ENCODE measurements at regions not wholly inside any gene's neighbourhood (a gene's known extent, or its start where the extent isn't known, plus 50 kb on each side); places are given as distances from the start of the nearest gene placed in this dataset.

DNA sequence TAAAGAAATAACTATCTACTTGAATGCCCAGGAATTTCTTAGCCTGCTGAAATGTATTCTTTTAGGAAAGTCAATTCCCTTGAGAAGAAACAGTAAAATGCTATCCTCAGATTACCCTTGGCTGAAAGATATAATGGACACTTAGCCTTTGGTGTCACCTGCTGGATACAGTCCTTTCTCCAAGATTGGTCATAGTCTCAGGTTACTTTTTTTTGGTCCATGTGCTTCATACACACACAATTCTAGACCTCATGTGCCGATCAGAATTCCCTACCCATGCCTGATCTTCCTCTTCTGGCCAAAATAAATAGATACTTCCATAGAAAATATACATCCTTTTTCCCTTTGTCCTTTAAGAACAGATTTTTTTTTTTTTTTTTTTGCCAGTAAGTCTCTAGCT lies 218.9 kb upstream of the PHYHIPL start:
- TF ChIP-seq POLR2A (IDR thresholded peaks at IDR 0.05; ENCODE audit: low read depth, low read length), result no peak
- TF ChIP-seq ZSCAN29 (IDR thresholded peaks at IDR 0.05), result no peak
- no peak for TF ChIP-seq NBN (IDR thresholded peaks at IDR 0.05)
- TF ChIP-seq, protein P1, sequence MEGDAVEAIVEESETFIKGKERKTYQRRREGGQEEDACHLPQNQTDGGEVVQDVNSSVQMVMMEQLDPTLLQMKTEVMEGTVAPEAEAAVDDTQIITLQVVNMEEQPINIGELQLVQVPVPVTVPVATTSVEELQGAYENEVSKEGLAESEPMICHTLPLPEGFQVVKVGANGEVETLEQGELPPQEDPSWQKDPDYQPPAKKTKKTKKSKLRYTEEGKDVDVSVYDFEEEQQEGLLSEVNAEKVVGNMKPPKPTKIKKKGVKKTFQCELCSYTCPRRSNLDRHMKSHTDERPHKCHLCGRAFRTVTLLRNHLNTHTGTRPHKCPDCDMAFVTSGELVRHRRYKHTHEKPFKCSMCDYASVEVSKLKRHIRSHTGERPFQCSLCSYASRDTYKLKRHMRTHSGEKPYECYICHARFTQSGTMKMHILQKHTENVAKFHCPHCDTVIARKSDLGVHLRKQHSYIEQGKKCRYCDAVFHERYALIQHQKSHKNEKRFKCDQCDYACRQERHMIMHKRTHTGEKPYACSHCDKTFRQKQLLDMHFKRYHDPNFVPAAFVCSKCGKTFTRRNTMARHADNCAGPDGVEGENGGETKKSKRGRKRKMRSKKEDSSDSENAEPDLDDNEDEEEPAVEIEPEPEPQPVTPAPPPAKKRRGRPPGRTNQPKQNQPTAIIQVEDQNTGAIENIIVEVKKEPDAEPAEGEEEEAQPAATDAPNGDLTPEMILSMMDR (IDR thresholded peaks at IDR 0.05 in 2 of 3, conservative IDR thresholded peaks at IDR 0.05 in 1 of 3; ENCODE audit: control insufficient read depth in 2 of 3, extremely low read depth in 1 of 3, insufficient read depth in 1 of 3, low read depth in 3 of 3, low read length in 3 of 3), result no peak

Data from GM12878 (cell line).